ENCODE measurements at regions not wholly inside any gene's neighbourhood (a gene's known extent, or its start where the extent isn't known, plus 50 kb on each side); places are given as distances from the start of the nearest gene placed in this dataset.
"Not testable (repeated sequence)": the region's sequence is repeated elsewhere in the genome, so short reads cannot be mapped to it uniquely, and the experiment has no call there.

- H3K36me3 ChIP-seq (ENCODE audit: control insufficient read depth in 1 of 2, insufficient read depth in 2 of 2, low read depth in 1 of 2, low read length in 2 of 2); H2AFZ ChIP-seq (ENCODE audit: low read depth, low read length); H3K27ac ChIP-seq (ENCODE audit: low read length, poor library complexity, severe bottlenecking); H2BK15ac ChIP-seq (ENCODE audit: low read depth, poor library complexity, severe bottlenecking); H3K14ac ChIP-seq (ENCODE audit: low read length in 2 of 2); H3K4ac ChIP-seq (ENCODE audit: low read depth in 1 of 2, low read length in 2 of 2); H3K4me1 ChIP-seq (ENCODE audit: control insufficient read depth, insufficient read depth, low read depth, low read length); DNase-seq; H3K18ac ChIP-seq (ENCODE audit: low read depth in 1 of 2, low read length in 2 of 2); H3K4me3 ChIP-seq (ENCODE audit: insufficient read depth in 1 of 2, low read depth in 1 of 2, low read length in 2 of 2); H2BK12ac ChIP-seq (ENCODE audit: low read length in 2 of 2); H3K9me3 ChIP-seq (ENCODE audit: control insufficient read depth, low read length); H4K8ac ChIP-seq (ENCODE audit: low read length); H3K79me1 ChIP-seq (replicated peaks; ENCODE audit: low read length, poor library complexity, severe bottlenecking); H3K23ac ChIP-seq (ENCODE audit: low read length in 2 of 2); H3K4me2 ChIP-seq (ENCODE audit: low read length, poor library complexity, severe bottlenecking); H2BK120ac ChIP-seq (ENCODE audit: low read depth, low read length); H2BK5ac ChIP-seq (ENCODE audit: low read depth, low read length, poor library complexity, severe bottlenecking); H3K9ac ChIP-seq (ENCODE audit: low read length); H2AK5ac ChIP-seq (ENCODE audit: low read length, severe bottlenecking); H4K91ac ChIP-seq (ENCODE audit: low read length): not testable (repeated sequence)
- peaks cover 6 to 20% of the 10 kb centered on the region in 2 experiments for H3K27me3 ChIP-seq (ENCODE audit: control insufficient read depth in 1 of 2, insufficient read depth in 1 of 2, low read length in 2 of 2)
- WGBS, result 49% methylated on average over 5 of the region's 10 CpGs
Measured at GRCh38 chr3:75579091-75579490, 85.0 kb upstream of the FRG2C start.

- not testable (repeated sequence) for H3K4ac ChIP-seq (ENCODE audit: low read depth in 1 of 2, low read length in 2 of 2)
Measured at GRCh38 chr3:75579536-75579935, 84.6 kb upstream of the FRG2C start.

GRCh38 chr3:75579981-75580782 lies 83.9 kb upstream of the FRG2C start:
- H2BK120ac ChIP-seq (ENCODE audit: low read depth, low read length); H3K9me3 ChIP-seq (ENCODE audit: control insufficient read depth, low read length); H2BK5ac ChIP-seq (ENCODE audit: low read depth, low read length, poor library complexity, severe bottlenecking); H3K36me3 ChIP-seq (ENCODE audit: control insufficient read depth in 1 of 2, insufficient read depth in 2 of 2, low read depth in 1 of 2, low read length in 2 of 2); H3K27ac ChIP-seq (ENCODE audit: low read length, poor library complexity, severe bottlenecking); H3K4ac ChIP-seq (ENCODE audit: low read depth in 1 of 2, low read length in 2 of 2); H3K14ac ChIP-seq (ENCODE audit: low read length in 2 of 2); H3K23ac ChIP-seq (ENCODE audit: low read length in 2 of 2); H3K9ac ChIP-seq (ENCODE audit: low read length); H4K91ac ChIP-seq (ENCODE audit: low read length); H3K18ac ChIP-seq (ENCODE audit: low read depth in 1 of 2, low read length in 2 of 2); H2AFZ ChIP-seq (ENCODE audit: low read depth, low read length); H3K4me1 ChIP-seq (ENCODE audit: control insufficient read depth, insufficient read depth, low read depth, low read length); H2BK15ac ChIP-seq (ENCODE audit: low read depth, poor library complexity, severe bottlenecking); H2AK5ac ChIP-seq (ENCODE audit: low read length, severe bottlenecking); H3K79me1 ChIP-seq (replicated peaks; ENCODE audit: low read length, poor library complexity, severe bottlenecking); H4K8ac ChIP-seq (ENCODE audit: low read length): not testable (repeated sequence)
- peak overlapping the region; percentile 63 for H3K4me2 ChIP-seq (ENCODE audit: low read length, poor library complexity, severe bottlenecking)
- WGBS, result 4% methylated on average over 40 of the region's 67 CpGs
- H3K4me3 ChIP-seq (ENCODE audit: insufficient read depth in 1 of 2, low read depth in 1 of 2, low read length in 2 of 2), result peak overlapping the region; percentile 46 to 62
- peak overlapping the region in 1 of 2 experiments; percentile 25 for H2BK12ac ChIP-seq (ENCODE audit: low read length in 2 of 2)
- peaks cover 6 to 22% of the 10 kb centered on the region in 2 experiments for H3K27me3 ChIP-seq (ENCODE audit: control insufficient read depth in 1 of 2, insufficient read depth in 1 of 2, low read length in 2 of 2)
- DNase-seq, result peak; percentile 20

More at GRCh38 chr3:75579536-75579935, 84.6 kb upstream of the FRG2C start:
- H2BK12ac ChIP-seq (ENCODE audit: low read length in 2 of 2); H2BK120ac ChIP-seq (ENCODE audit: low read depth, low read length); H3K36me3 ChIP-seq (ENCODE audit: control insufficient read depth in 1 of 2, insufficient read depth in 2 of 2, low read depth in 1 of 2, low read length in 2 of 2); H2AFZ ChIP-seq (ENCODE audit: low read depth, low read length); H3K27ac ChIP-seq (ENCODE audit: low read length, poor library complexity, severe bottlenecking); H3K9me3 ChIP-seq (ENCODE audit: control insufficient read depth, low read length); H4K91ac ChIP-seq (ENCODE audit: low read length); H3K14ac ChIP-seq (ENCODE audit: low read length in 2 of 2); H2BK15ac ChIP-seq (ENCODE audit: low read depth, poor library complexity, severe bottlenecking); H3K23ac ChIP-seq (ENCODE audit: low read length in 2 of 2); H3K9ac ChIP-seq (ENCODE audit: low read length); DNase-seq; H2BK5ac ChIP-seq (ENCODE audit: low read depth, low read length, poor library complexity, severe bottlenecking); H3K79me1 ChIP-seq (replicated peaks; ENCODE audit: low read length, poor library complexity, severe bottlenecking); H4K8ac ChIP-seq (ENCODE audit: low read length); H3K4me3 ChIP-seq (ENCODE audit: insufficient read depth in 1 of 2, low read depth in 1 of 2, low read length in 2 of 2); H2AK5ac ChIP-seq (ENCODE audit: low read length, severe bottlenecking); H3K4me1 ChIP-seq (ENCODE audit: control insufficient read depth, insufficient read depth, low read depth, low read length); H3K18ac ChIP-seq (ENCODE audit: low read depth in 1 of 2, low read length in 2 of 2): not testable (repeated sequence)
- Histone ChIP-seq H3K27me3 (ENCODE audit: control insufficient read depth in 1 of 2, insufficient read depth in 1 of 2, low read length in 2 of 2) (peaks cover 6 to 22% of the 10 kb centered on the region in 2 experiments), H3K4me2 (ENCODE audit: low read length, poor library complexity, severe bottlenecking) (peak overlapping the region; percentile 39)
- 0% methylated on average over 6 of the region's 27 CpGs for WGBS

- not testable (repeated sequence) for H3K18ac ChIP-seq (ENCODE audit: low read depth in 1 of 2, low read length in 2 of 2); H3K9ac ChIP-seq (ENCODE audit: low read length); H3K9me3 ChIP-seq (ENCODE audit: control insufficient read depth, low read length); H3K4me2 ChIP-seq (ENCODE audit: low read length, poor library complexity, severe bottlenecking); H2AFZ ChIP-seq (ENCODE audit: low read depth, low read length); H3K36me3 ChIP-seq (ENCODE audit: control insufficient read depth in 1 of 2, insufficient read depth in 2 of 2, low read depth in 1 of 2, low read length in 2 of 2); H3K4ac ChIP-seq (ENCODE audit: low read depth in 1 of 2, low read length in 2 of 2); H4K8ac ChIP-seq (ENCODE audit: low read length); H3K27ac ChIP-seq (ENCODE audit: low read length, poor library complexity, severe bottlenecking); H2BK120ac ChIP-seq (ENCODE audit: low read depth, low read length); H3K14ac ChIP-seq (ENCODE audit: low read length in 2 of 2); H3K4me3 ChIP-seq (ENCODE audit: insufficient read depth in 1 of 2, low read depth in 1 of 2, low read length in 2 of 2); H3K79me1 ChIP-seq (replicated peaks; ENCODE audit: low read length, poor library complexity, severe bottlenecking); H3K23ac ChIP-seq (ENCODE audit: low read length in 2 of 2); H4K91ac ChIP-seq (ENCODE audit: low read length); DNase-seq; H2BK5ac ChIP-seq (ENCODE audit: low read depth, low read length, poor library complexity, severe bottlenecking); H2AK5ac ChIP-seq (ENCODE audit: low read length, severe bottlenecking); H2BK12ac ChIP-seq (ENCODE audit: low read length in 2 of 2); H3K4me1 ChIP-seq (ENCODE audit: control insufficient read depth, insufficient read depth, low read depth, low read length); H2BK15ac ChIP-seq (ENCODE audit: low read depth, poor library complexity, severe bottlenecking)
- H3K27me3 ChIP-seq (ENCODE audit: control insufficient read depth in 1 of 2, insufficient read depth in 1 of 2, low read length in 2 of 2), result peaks cover 6 to 25% of the 10 kb centered on the region in 2 experiments
- 17% methylated on average over 2 of the region's 3 CpGs for WGBS
Measured at GRCh38 chr3:75582536-75582935, 81.6 kb upstream of the FRG2C start.

Measured in mesenchymal stem cell (in vitro differentiated cells and primary cell).